Endothelial cell of umbilical vein (primary cell): ENCODE measurements at regions not wholly inside any gene's neighbourhood (a gene's known extent, or its start where the extent isn't known, plus 50 kb on each side); places are given as distances from the start of the nearest gene placed in this dataset.

Experiments
- BruUV-seq: library from RNA; stranded (reverse); fragments of 400-500 nt; replicated peaks from 2 replicates; lab custom pipeline; 2021; lab: Mats Ljungman, UMichigan
- CTCF ChIA-PET: fragments of 300-600, 350-600 bp; sonication (Branson Sonifier 250); formaldehyde crosslinking; loops from one replicate; lab custom pipeline; 2021; ENCODE audit warnings: antibody characterized with exemption, inconsistent platforms; lab: Charles Lee
- POLR2A ChIA-PET: fragments of 300-600, 350-600 bp; sonication (Branson Sonifier 250); formaldehyde crosslinking; loops from one replicate; lab custom pipeline; 2021; ENCODE audit warnings: antibody characterized with exemption, inconsistent platforms; lab: Charles Lee
- DNase-seq: peaks from one replicate; pipeline ENCODE4 v3.0.0-alpha.2; 2011; ENCODE audit warnings: low read depth, low spot score
- FAIRE-seq: peaks from 2 replicates; lab custom pipeline; 2011; peaks lifted over from hg19 to GRCh38; lab: Jason Lieb, UNC
- H2AFZ ChIP-seq: 2 replicates; pipeline ENCODE4 v1.6.0; 2012; ENCODE audit warnings: low read depth, low read length, control low read depth, inconsistent platforms
- H3K27ac ChIP-seq: 2 replicates; pipeline ENCODE4 v1.5.1; 2011; ENCODE audit warnings: low read depth, mild to moderate bottlenecking, control low read depth, low read length, moderate library complexity; ENCODE audit not compliant: insufficient read depth
- H3K27me3 ChIP-seq, 2 experiments: 2 replicates each; pipeline versions ENCODE4 v1.6.0 to v1.6.1; 2011; ENCODE audit warnings: low read length in 2 of 2, mixed read lengths in 1 of 2; ENCODE audit not compliant: control insufficient read depth in 2 of 2, insufficient read depth in 2 of 2
- H3K36me3 ChIP-seq, 2 experiments: 2 replicates in 1 of 2; 3 replicates in 1 of 2; pipeline ENCODE4 v1.5.1; 2011; ENCODE audit warnings: low read length in 2 of 2, mild to moderate bottlenecking in 1 of 2, moderate library complexity in 1 of 2; ENCODE audit not compliant: control insufficient read depth in 2 of 2, insufficient read depth in 2 of 2; ENCODE audit errors: extremely low read depth in 1 of 2
- H3K4me1 ChIP-seq: 3 replicates; pipeline ENCODE4 v1.5.1; 2011; ENCODE audit warnings: mild to moderate bottlenecking, low read length; ENCODE audit not compliant: control insufficient read depth, insufficient read depth; ENCODE audit errors: extremely low read depth
- H3K4me2 ChIP-seq: 2 replicates; pipeline ENCODE4 v1.6.1; 2011; ENCODE audit warnings: low read length, control low read depth, mixed read lengths; ENCODE audit not compliant: insufficient read depth
- H3K4me3 ChIP-seq, 3 experiments: fragments of 200-600 bp in 1 of 3; sonication (generic), shearing (Covaris generic) in 1 of 3; replicated peaks in 1 of 3; 2 replicates each; pipeline ENCODE4 v1.5.1; 2011 to 2016; ENCODE audit warnings: control low read depth in 3 of 3, low read length in 3 of 3, mild to moderate bottlenecking in 2 of 3, inconsistent platforms in 1 of 3, low read depth in 1 of 3, moderate library complexity in 1 of 3; ENCODE audit not compliant: insufficient read depth in 1 of 3
- H3K79me2 ChIP-seq: 2 replicates; pipeline ENCODE4 v1.6.0; 2012; ENCODE audit warnings: low read length, inconsistent platforms; ENCODE audit not compliant: control insufficient read depth, insufficient read depth
- H3K9ac ChIP-seq: replicated peaks from 2 replicates; pipeline ENCODE3; 2011; ENCODE audit warnings: low read length, control low read depth; ENCODE audit not compliant: insufficient read depth; ENCODE audit errors: extremely low read depth
- H3K9me1 ChIP-seq: replicated peaks from 3 replicates; pipeline ENCODE4 v1.6.0; 2011; ENCODE audit warnings: mild to moderate bottlenecking, low read length; ENCODE audit not compliant: control insufficient read depth, insufficient read depth; ENCODE audit errors: extremely low read depth
- H3K9me3 ChIP-seq: replicated peaks from 2 replicates; pipeline ENCODE4 v1.5.1; 2012; ENCODE audit warnings: low read length, inconsistent platforms; ENCODE audit not compliant: control insufficient read depth, insufficient read depth
- H4K20me1 ChIP-seq: replicated peaks from 2 replicates; pipeline ENCODE3; 2011; ENCODE audit warnings: mild to moderate bottlenecking, low read length; ENCODE audit not compliant: control insufficient read depth, insufficient read depth; ENCODE audit errors: extremely low read depth
- EZH2 ChIP-seq: IDR thresholded peaks from 2 replicates; pipeline ENCODE4 v1.6.1; 2012; ENCODE audit warnings: borderline replicate concordance, low read depth, mild to moderate bottlenecking, moderate library complexity, low read length, inconsistent platforms; ENCODE audit not compliant: severe bottlenecking
- FOS ChIP-seq: IDR thresholded peaks from 2 replicates; pipeline ENCODE4 v1.6.1; 2011; ENCODE audit warnings: mild to moderate bottlenecking, low read length, moderate library complexity, borderline replicate concordance; ENCODE audit not compliant: insufficient read depth
- GATA2 ChIP-seq: IDR thresholded peaks from 2 replicates; pipeline ENCODE4 v1.7.0; 2011; ENCODE audit warnings: low read depth, mild to moderate bottlenecking, moderate library complexity, mixed read lengths, low read length; ENCODE audit not compliant: insufficient read length, insufficient read depth
- JUN ChIP-seq: IDR thresholded peaks from 2 replicates; pipeline ENCODE4 v1.6.1; 2011; ENCODE audit warnings: borderline replicate concordance, low read depth; ENCODE audit not compliant: insufficient read length, insufficient read depth
- MYC ChIP-seq: IDR thresholded peaks from one replicate; pipeline ENCODE4 v1.6.1; 2011; ENCODE audit warnings: mild to moderate bottlenecking, low read depth, low read length
- POLR2A ChIP-seq: IDR thresholded peaks from 2 replicates; pipeline ENCODE4 v1.6.1; 2012; ENCODE audit warnings: low read depth, mild to moderate bottlenecking, control low read depth, low read length
- POLR2AphosphoS5 ChIP-seq: IDR thresholded peaks from 2 replicates; pipeline ENCODE4 v1.6.1; 2012; ENCODE audit warnings: low read depth, mild to moderate bottlenecking, control low read depth, low read length, moderate library complexity; ENCODE audit not compliant: insufficient read depth
- dilution Hi-C: fragments of 300-500 bp; cut with MboI; formaldehyde crosslinking; loops from one replicate; pipeline ENCODE4 v1.15.0; 2019; ENCODE audit warnings: low sequenced_read_pairs; ENCODE audit not compliant: extremely low pct_ligation_motif_present
- intact Hi-C: fragments of 100-400 bp; cut with micrococcal nuclease; formaldehyde crosslinking; loops from one replicate; pipeline ENCODE4 v1.10.0; 2022
- TF ChIP-seq, protein P1 (sequence below): IDR thresholded peaks from 2 replicates; pipeline ENCODE4 v1.6.1; 2011; ENCODE audit not compliant: insufficient read depth, insufficient read length
- TF ChIP-seq, protein P2 (sequence below), 2 donors: IDR thresholded peaks; 1 replicate in 1 of 2; 2 replicates in 1 of 2; pipeline ENCODE4 v1.5.1; 2011; ENCODE audit warnings: low read length in 2 of 2, mild to moderate bottlenecking in 2 of 2, moderate library complexity in 2 of 2, control low read depth in 1 of 2, inconsistent platforms in 1 of 2, low read depth in 1 of 2; ENCODE audit not compliant: insufficient read depth in 1 of 2; ENCODE audit errors: extremely low read depth in 1 of 2

DNA sequence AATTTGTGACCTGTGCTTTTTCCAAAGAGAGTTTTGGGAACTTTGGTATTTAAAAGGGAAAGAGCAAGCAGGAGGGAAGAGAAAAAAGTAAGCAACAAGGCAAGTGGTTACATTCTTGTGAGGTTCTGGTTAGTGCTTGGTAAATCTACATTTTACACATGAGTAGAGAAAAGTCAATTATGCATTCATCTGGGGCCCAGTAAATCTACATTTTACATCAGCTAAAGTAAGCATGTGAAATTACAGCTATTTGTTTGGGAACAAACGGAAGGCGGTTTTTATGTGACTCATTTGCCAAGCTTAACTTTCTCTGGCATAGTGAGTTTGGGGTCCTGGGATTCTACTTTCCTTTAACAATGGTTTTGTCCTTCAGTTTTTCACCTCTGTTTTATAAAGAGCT, 102.2 kb downstream of the SNX18 start:
- DNase-seq, result no peak
- CTCF ChIA-PET, result interaction anchor here (1.1 to 1.4 kb wide), 4 partner anchors 11 to 247 kb away, joined by 3 to 8 read pairs (median 4); partner anchors contain the start of gene SNX18
- BruUV-seq, result no TSS peak

More for the DNA sequence above, 102.2 kb downstream of the SNX18 start:
- H3K79me2 ChIP-seq, result no peaks in the 10 kb centered on the region
- no peaks in the 10 kb centered on the region for H4K20me1 ChIP-seq
- no peak overlapping the region for H3K9ac ChIP-seq
- intact Hi-C loops, result no loop called here
- no peaks in the 10 kb centered on the region for H3K9me1 ChIP-seq
- H3K4me2 ChIP-seq, result no peak overlapping the region
- H2AFZ ChIP-seq, result no peak overlapping the region
- FAIRE-seq, result no peak
- peaks cover 0 to 2% of the 10 kb centered on the region in 2 experiments for H3K27me3 ChIP-seq
- no peaks in the 10 kb centered on the region for H3K4me1 ChIP-seq
- POLR2A ChIA-PET, result no interaction called here
- TF ChIP-seq MYC (no peak), JUN (no peak), EZH2 (no peak), POLR2A (no peak), GATA2 (no peak), POLR2AphosphoS5 (no peak), FOS (no peak)
- TF ChIP-seq, protein P1, sequence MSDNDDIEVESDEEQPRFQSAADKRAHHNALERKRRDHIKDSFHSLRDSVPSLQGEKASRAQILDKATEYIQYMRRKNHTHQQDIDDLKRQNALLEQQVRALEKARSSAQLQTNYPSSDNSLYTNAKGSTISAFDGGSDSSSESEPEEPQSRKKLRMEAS, result no peak
- TF ChIP-seq, protein P2, sequence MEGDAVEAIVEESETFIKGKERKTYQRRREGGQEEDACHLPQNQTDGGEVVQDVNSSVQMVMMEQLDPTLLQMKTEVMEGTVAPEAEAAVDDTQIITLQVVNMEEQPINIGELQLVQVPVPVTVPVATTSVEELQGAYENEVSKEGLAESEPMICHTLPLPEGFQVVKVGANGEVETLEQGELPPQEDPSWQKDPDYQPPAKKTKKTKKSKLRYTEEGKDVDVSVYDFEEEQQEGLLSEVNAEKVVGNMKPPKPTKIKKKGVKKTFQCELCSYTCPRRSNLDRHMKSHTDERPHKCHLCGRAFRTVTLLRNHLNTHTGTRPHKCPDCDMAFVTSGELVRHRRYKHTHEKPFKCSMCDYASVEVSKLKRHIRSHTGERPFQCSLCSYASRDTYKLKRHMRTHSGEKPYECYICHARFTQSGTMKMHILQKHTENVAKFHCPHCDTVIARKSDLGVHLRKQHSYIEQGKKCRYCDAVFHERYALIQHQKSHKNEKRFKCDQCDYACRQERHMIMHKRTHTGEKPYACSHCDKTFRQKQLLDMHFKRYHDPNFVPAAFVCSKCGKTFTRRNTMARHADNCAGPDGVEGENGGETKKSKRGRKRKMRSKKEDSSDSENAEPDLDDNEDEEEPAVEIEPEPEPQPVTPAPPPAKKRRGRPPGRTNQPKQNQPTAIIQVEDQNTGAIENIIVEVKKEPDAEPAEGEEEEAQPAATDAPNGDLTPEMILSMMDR (IDR thresholded peaks at IDR 0.05; ENCODE audit: extremely low read depth in 1 of 2, insufficient read depth in 1 of 2, low read depth in 1 of 2, low read length in 2 of 2), result no peak
- H3K27ac ChIP-seq, result no peak overlapping the region
- no peaks in the 10 kb centered on the region for H3K36me3 ChIP-seq
- no peaks in the 10 kb centered on the region for H3K9me3 ChIP-seq
- no peak overlapping the region for H3K4me3 ChIP-seq
- dilution Hi-C loops, result no loop called here
